Erythroblast (primary cell): ENCODE measurements at regions not wholly inside any gene's neighbourhood (a gene's known extent, or its start where the extent isn't known, plus 50 kb on each side); places are given as distances from the start of the nearest gene placed in this dataset.

ENCODE experiments used
- DNase-seq, 2 experiments: peaks; one replicate each; lab custom pipeline; 2025; lab: John Stamatoyannopoulos, UW
- GATA1 ChIP-seq: IDR thresholded peaks from 2 replicates; pipeline ENCODE4 v1.6.1; 2011; ENCODE audit warnings: low read depth, mild to moderate bottlenecking, control low read depth, low read length, moderate library complexity
- POLR2A ChIP-seq: IDR thresholded peaks from 2 replicates; pipeline ENCODE4 v1.6.1; 2011; ENCODE audit warnings: mild to moderate bottlenecking, low read length

- DNase-seq, result no peak
- no peak for TF ChIP-seq GATA1
- TF ChIP-seq POLR2A, result no peak
Measured at GRCh38 chr17:33474789-33475188, 181.7 kb upstream of the ASIC2 start.

- TF ChIP-seq POLR2A, result no peak
- no peak for TF ChIP-seq GATA1
Measured at GRCh38 chr17:33475594-33475993, 182.5 kb upstream of the ASIC2 start.

GRCh38 chr17:33481652-33482051 lies 188.6 kb upstream of the ASIC2 start:
- DNase-seq, result no peak
- no peak for TF ChIP-seq GATA1
- no peak for TF ChIP-seq POLR2A

More at GRCh38 chr17:33475594-33475993, 182.5 kb upstream of the ASIC2 start:
- DNase-seq, result no peak

GRCh38 chr17:33482636-33483035 lies 189.5 kb upstream of the ASIC2 start:
- no peak for TF ChIP-seq GATA1
- no peak for TF ChIP-seq POLR2A
- no peak for DNase-seq

- no peak for DNase-seq
- TF ChIP-seq POLR2A (no peak), GATA1 (no peak)
Measured at GRCh38 chr17:33484559-33484958, 191.5 kb upstream of the ASIC2 start.

- TF ChIP-seq POLR2A (no peak), GATA1 (no peak)
- DNase-seq, result no peak
Measured at GRCh38 chr17:33486135-33486885, 193.2 kb upstream of the ASIC2 start.

- no peak for TF ChIP-seq GATA1
- TF ChIP-seq POLR2A, result no peak
- no peak for DNase-seq
Measured at GRCh38 chr17:33487187-33487879, 194.2 kb upstream of the ASIC2 start.

- TF ChIP-seq POLR2A (no peak), GATA1 (no peak)
- DNase-seq, result no peak
Measured at GRCh38 chr17:33491871-33492481, 198.9 kb upstream of the ASIC2 start.

GRCh38 chr17:33492731-33493265 lies 199.7 kb upstream of the ASIC2 start:
- DNase-seq, result no peak
- no peak for TF ChIP-seq POLR2A
- no peak for TF ChIP-seq GATA1

- TF ChIP-seq POLR2A, result no peak
- TF ChIP-seq GATA1, result no peak
- DNase-seq, result no peak
Measured at GRCh38 chr17:33493566-33493965, 200.5 kb upstream of the ASIC2 start.

- TF ChIP-seq POLR2A (no peak), GATA1 (no peak)
- no peak for DNase-seq
Measured at GRCh38 chr17:33494151-33494550, 201.1 kb upstream of the ASIC2 start.

- TF ChIP-seq GATA1, result no peak
- TF ChIP-seq POLR2A, result no peak
- DNase-seq, result no peak
Measured at GRCh38 chr17:33497623-33498022, 204.5 kb upstream of the ASIC2 start.

- DNase-seq, result no peak
- TF ChIP-seq GATA1, result no peak
- no peak for TF ChIP-seq POLR2A
Measured at GRCh38 chr17:33498069-33498468, 205.0 kb upstream of the ASIC2 start.

GRCh38 chr17:33499040-33499439 lies 205.9 kb upstream of the ASIC2 start:
- no peak for DNase-seq
- TF ChIP-seq POLR2A, result no peak

- no peak for DNase-seq
- no peak for TF ChIP-seq POLR2A
- TF ChIP-seq GATA1, result no peak
Measured at GRCh38 chr17:33500151-33500550, 207.1 kb upstream of the ASIC2 start.
